ENCODE measurements at regions not wholly inside any gene's neighbourhood (a gene's known extent, or its start where the extent isn't known, plus 50 kb on each side); places are given as distances from the start of the nearest gene placed in this dataset.
A peak's percentile ranks its signal among the peaks of the same experiment; 100 is the strongest.

GRCh38 chr14:29220072-29220471, 453.5 kb downstream of the FOXG1 start:
- no peak for DNase-seq (ENCODE audit: low spot score)

DNA sequence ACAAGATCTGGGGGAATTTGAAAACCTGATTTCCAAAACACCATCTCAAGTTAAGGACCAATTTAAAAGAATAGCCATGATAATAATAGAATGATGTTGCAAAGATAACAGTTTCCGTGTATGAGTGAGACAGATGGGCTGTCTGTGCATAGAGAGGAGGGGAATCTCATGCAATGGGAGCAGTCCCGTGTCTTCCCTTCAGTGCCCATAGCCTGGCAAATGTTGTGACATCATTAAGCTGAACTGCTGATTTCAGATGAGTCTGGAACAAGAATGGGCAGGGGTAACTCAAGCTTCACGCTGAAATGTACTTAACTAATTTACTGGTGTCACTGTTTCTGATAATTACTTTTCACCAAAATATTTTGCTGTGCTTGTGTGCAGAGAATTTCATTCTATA, 454.0 kb downstream of the FOXG1 start:
- no peak for DNase-seq (ENCODE audit: low spot score)

- DNase-seq (ENCODE audit: low spot score), result no peak
Observed at GRCh38 chr14:29222006-29222405, 455.4 kb downstream of the FOXG1 start.

DNA sequence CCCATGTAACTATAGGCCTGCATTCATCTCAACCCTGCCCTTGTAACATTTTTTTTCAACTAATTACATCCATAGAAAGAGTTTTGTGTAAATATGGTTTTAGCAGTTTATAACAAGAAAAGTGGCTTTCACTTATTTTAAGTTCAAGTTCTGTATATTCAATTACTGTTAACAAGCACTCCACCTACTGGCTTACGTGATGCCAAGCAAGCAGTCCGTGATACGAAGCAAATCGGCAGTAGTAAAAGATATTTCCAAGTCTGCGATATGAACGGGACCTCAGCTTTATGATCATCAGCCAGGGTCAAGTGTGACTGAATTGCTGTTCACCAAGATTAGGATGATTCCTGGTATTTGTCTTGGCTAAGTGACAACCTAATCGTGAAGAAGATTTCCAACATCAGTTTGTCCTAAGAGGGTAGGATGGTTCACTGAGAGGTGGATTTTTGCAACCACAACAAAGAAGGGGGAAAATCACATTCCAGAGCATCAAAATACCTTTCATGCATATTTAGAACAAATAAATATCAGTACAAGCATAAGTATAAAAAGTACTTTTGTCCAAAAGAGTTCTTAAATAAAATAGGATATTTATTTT, 456.2 kb downstream of the FOXG1 start:
- DNase-seq (ENCODE audit: low spot score), result peak; percentile 38

- DNase-seq (ENCODE audit: low spot score), result no peak
Observed at GRCh38 chr14:29223947-29224346, 457.4 kb downstream of the FOXG1 start.

GRCh38 chr14:29227631-29228030, 461.0 kb downstream of the FOXG1 start:
- DNase-seq (ENCODE audit: low spot score), result no peak

GRCh38 chr14:29232153-29232552, 465.6 kb downstream of the FOXG1 start:
- DNase-seq (ENCODE audit: low spot score), result no peak

DNA sequence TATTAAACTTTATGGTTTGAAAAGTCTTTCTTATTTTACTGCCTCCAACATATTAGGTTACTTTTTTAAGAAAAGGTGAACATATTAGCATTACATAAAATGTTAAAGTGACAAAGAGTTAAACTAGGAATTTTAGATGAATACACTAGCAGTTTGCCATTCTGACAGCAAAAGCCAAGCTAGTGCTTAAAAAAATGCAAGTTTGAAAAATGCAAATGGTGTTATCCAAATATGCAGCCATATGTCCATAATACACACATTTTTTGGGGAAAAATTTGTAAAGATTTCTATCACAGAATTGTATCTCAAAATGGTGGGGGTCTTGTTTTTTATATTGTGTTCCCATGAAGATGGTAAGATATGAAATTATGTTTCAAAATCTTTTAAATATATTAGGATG, 466.1 kb downstream of the FOXG1 start:
- DNase-seq (ENCODE audit: low spot score), result no peak

DNA sequence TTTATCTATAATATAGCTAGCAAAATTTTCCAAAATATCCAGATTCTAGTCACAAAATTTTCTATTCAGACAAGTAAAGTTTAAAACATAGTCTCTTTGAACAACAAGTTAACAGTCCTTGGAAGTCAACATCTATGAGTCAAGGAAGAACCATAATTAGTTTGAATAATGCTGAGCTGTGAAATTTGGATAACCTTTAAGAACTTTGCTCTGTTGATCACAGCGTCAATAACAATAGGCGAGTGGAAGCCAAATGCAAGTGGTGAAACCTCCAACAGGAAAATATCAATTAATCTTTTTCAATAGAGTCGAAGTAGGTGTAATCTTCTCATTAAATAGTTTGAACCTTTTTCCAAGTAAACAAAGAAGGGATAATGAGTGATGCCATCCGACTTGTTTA, 466.6 kb downstream of the FOXG1 start:
- DNase-seq (ENCODE audit: low spot score), result no peak

DNA sequence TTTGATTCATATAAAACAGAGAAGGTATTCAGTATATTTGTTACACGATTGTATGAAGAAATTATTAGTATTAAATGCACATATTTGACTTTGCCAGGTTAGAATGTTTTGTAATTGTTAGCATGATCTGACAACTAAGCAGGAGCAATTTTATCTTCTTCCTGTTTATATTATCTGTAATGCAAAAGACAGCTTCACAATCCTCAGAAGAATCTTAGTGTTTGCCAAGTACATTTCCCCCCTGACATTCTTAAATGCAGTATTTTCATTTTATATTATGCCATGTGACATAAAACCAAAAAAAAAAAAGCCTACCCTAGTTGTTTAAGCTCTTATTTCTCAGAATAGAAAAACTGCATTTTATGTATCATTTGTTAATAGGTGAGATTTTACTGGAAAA, 469.4 kb downstream of the FOXG1 start:
- no peak for DNase-seq (ENCODE audit: low spot score)

GRCh38 chr14:29236401-29236800, 469.8 kb downstream of the FOXG1 start:
- no peak for DNase-seq (ENCODE audit: low spot score)

DNA sequence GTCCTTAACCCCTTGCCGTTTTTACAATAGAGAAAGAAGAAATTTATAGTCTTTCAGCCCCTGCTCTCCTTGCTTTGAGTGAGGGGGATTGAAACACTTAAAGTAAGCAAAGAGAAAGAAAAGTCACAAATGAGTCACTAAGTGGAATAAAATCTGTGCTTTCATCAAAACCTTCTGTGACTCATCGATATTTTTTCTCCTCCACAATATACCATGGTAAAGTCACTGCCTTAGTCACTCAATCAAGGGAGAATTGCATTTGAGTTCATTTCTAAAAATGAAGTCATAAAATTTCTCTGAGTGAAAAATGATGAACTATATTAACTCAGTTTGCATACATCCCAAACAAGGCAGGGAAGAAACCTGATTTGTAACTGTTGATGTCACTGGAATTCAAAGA, 470.3 kb downstream of the FOXG1 start:
- DNase-seq (ENCODE audit: low spot score), result peak; percentile 94

DNA sequence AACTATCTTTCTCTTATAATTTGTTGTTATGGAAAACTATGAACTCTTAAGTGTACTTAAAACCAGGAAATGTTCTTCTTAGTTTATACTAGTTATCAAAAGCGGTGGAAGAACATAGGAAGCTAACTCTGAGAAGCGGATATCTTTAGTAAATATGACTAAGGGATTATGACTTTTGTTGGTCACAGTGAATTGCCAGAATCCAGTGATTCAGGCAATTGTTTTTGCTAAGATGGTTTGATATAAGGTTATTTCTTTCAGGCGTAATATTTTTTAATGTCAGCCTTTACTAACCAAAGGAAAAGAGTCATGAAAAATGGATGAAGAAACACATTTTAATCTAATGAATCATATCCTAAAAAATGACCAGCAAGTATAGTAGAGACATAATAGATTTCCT, 473.5 kb downstream of the FOXG1 start:
- DNase-seq (ENCODE audit: low spot score), result peak; percentile 89

GRCh38 chr14:29242755-29243754, 476.5 kb downstream of the FOXG1 start:
- no peak for DNase-seq (ENCODE audit: low spot score)

DNA sequence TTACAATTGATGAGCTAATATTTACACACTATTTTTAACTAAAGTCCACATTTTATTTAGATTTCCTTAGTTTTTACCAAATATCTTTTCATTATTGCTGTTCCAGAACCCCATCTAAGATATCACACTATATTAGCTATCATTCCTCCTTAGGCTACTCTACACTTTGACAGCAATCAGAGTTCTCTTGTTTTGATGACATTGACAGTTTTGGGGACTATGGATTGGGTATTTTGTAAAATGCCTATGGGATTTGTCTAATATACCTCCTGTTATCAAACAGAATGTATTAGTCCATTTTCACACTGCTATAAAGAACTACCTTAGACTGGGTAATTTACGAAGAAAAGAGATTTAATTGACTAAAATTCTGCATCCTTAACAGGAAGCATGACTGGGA, 489.1 kb downstream of the FOXG1 start:
- DNase-seq (ENCODE audit: low spot score), result no peak

DNA sequence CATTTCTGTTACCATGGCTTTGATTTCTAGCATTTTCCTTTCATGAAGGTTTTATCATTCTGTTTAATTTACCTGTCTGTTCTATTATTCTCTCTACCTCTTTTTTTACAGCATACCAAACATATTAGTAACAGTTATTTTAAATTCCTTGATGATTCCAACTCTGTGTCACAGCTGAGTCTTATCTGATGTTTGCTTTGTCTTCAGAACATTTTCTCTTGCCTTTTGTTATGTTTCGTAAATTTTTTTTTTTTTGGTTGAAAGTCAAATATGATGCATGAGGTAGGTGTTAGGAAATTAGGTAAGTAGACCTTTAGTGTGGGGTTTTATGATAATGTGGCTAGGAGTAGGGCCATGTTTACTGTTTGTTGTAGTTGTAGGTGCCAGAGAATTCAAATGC, 496.4 kb downstream of the FOXG1 start:
- DNase-seq (ENCODE audit: low spot score), result no peak

GRCh38 chr14:29264865-29265264, 498.3 kb downstream of the FOXG1 start:
- DNase-seq (ENCODE audit: low spot score), result no peak

DNA sequence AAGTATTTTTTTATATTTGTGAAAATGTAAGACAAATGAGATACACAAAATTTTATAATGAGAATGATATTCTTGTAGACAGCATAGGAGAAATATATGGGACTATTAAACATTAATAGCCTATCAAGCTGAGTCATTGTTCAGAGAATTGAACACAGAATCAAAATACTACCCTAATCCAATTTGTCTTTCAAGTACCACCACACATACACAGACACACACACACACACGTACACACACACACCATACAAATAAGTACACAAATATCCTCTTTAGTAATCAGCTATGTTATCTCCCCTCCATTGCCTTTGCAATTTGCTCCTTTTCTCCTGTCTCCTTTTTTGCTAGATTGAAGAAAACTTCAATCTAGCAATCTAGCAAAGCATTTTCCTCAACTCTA, 499.3 kb downstream of the FOXG1 start:
- DNase-seq (ENCODE audit: low spot score), result no peak

DNA sequence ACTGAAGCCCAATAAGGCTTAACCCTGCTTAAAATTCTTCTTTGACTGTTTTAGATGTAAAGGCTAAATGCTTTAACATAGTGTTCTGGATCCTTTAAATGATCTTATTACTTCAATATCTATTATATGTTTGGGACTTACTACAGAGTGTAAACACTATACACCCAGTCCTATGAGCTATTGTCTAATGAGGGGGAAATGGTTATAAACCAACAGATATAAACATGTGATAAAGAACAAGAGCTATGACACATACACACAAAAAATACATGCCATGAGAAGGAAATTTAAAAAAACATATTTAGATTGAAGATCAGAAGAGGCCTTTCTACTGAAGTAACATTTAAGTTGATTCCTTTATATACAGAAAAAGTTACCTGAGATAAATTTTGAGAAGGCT, 505.1 kb downstream of the FOXG1 start:
- no peak for DNase-seq (ENCODE audit: low spot score)

- DNase-seq (ENCODE audit: low spot score), result no peak
Observed at GRCh38 chr14:29273513-29273912, 506.9 kb downstream of the FOXG1 start.

DNA sequence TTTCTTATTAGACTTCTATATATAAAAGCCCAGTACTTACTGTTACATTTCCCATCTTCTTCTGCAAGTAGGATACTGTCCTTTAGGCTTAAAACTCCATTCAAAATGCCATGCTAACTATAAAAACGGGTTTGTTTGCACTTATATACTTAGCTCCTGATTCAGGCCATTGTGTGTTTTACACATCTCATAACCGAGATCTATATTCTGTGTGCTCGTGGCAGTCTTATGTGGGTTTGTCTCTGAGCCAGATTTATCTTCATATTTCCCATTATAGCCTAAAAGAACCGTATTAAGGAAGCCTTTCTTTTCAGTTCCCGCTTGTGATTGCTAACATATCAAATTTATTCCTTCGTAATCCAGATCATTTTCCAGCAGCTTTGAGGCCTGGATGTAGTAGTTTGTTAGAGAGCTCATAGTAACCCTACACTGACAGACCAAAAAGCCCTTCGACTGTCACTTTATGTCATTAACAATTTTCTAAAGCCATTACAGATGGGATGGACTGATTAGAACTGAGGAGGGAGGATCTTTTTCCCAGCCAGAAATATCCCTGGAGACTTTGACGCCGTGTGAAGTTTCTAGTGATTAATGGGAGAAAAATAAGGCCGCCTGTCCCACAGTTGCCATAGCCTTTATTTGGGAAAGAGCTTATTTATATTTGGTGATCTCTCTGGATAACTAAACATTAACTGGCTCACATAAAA, 508.5 kb downstream of the FOXG1 start:
- DNase-seq (ENCODE audit: low spot score), result no peak

DNA sequence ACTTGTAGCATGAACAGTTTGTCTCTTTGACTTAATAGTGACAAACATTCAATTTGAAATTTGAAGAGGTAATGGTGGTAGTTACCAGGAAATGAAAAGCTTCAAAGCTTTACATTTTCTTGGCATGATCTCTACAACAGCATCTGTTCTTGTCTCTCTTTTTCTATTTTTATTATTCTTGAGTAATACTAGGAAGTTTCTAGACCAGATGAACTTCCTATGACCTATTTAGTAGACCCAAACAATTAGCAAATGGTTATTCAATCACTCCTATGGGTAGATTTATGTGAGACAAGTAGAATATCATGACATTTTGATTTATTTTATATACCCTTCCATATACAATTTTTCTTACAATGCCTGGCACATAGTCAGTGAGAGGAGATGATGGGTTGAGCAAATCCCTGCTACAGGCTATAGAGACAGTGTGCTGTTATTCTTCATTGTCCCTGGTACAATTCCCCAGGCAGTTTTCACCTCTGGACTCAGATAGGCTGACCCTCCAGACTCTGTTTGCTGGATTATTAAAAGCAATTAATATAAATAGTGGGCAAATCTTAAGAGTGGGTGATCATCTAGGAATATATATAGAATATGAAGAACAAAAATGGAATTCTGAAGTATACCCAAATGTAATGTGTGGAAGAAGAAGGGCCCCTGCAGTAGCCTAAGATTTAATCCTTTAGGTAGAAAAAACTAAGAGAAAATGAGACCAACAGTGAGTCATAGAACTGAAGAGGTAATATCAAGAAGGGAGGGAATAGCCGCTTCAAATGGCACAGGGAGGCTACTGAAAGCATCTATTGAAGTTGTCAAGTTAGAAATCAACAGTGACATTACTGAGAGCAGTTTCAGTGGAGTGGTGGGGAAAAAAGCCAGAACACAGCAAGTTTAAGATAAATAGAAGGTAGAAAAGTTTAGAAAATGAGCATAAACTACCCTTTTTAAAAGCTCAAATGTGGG, 512.0 kb downstream of the FOXG1 start:
- DNase-seq (ENCODE audit: low spot score), result no peak
